Fibroblast of skin of back (primary cell): ENCODE measurements at regions not wholly inside any gene's neighbourhood (a gene's known extent, or its start where the extent isn't known, plus 50 kb on each side); places are given as distances from the start of the nearest gene placed in this dataset.
A peak's percentile ranks its signal among the peaks of the same experiment; 100 is the strongest.

Source experiments
- DNase-seq: peaks from one replicate; pipeline ENCODE4 v3.0.0-alpha.2; 2013

DNA sequence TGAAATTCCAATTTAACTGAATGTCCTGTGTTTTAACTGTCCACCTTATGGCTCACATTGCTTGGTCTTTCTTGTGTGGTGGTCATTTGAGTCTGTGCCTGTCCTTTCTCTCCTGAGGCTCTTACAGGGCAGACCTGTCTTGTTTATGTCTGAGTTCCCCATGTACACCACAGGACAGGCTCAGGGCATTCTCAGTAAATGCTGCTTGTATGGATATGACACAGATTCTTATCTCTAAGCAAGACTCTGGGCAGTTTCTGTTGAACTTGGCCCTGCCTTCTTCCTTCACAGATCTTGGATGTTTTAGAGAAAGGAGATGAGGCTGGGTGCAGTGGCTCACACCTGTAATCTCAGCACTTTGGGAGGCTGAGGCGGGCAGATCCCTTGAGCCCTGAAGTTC is 159.1 kb upstream of the CSF3R start:
- DNase-seq = no peak

DNA sequence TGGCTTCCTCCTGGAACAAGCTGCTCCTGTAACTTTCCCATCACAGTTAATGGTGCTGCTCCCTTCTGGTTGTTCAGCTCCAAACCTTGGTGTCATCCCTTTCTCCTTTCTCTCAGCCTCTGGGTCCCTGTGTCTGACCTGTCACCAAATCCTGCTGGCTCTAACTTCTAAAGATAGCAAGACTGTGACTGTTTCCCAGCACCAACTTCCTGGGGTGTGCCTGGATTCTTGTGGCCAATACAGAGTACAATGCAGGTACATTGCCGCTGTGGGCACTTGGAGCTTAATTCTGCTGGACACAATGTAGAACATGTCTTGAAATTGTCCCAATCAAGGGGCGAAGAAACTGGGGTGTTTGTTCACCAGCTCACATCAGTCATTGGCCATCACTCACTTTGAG is 156.7 kb upstream of the CSF3R start:
- no peak for DNase-seq

DNA sequence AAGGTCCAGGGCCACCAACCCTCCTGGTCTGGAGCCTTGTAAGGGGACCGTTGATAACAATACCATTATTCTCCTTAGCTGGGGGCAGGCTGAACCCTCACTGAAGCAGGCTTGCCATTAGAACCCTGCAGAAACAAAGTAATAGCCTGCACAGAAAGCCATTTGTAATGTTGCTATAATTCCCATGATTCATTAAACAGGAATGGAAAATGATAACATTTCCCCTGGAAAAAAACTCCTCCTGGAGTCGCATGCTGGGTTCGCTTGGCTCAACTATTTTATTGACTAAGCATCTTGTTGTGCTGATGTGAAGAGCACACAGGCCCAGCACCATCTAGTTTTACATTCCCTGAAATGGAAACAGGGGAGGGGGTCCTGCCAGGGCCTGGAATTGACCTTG is 155.6 kb upstream of the CSF3R start:
- peak; percentile 48 for DNase-seq

DNA sequence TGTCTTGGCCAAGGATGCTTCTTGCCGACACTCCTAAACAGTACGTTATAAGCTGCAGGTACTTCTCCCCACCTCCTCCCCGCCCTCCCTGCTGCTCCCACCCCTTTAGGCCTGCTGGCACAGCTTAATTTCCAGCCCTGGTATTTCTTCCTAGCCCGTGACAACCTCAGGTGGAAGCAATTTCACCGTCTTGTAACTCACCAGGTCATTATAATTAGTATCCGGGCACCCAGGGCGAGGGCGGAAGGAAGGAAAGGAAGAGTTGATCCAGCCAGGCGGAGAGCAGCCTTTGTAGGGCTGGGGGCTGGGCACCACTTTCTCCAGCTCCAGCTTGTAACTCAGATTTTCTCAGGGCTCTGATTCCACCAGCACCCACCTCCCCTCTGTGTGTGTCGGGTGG is 153.5 kb upstream of the CSF3R start:
- no peak for DNase-seq

DNA sequence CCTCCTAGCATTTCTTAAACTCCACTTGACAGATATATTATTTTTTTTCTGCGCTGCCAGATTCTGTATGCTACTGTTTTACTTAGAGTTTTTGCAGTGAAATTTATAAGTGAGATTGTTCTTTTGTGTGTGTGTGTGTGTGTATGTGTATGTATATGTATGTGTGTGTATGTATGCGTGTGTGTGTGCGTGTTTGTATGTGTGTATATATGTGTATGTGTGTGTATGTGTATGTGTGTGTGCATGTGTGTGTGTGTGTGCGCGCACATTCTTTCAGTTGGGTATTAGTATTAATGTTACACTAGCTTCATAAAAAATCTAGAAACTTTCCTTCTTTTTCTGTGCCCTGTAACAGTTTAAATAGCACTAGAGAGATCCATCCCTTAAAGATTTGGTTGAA is 152.6 kb upstream of the CSF3R start:
- DNase-seq = no peak

DNA sequence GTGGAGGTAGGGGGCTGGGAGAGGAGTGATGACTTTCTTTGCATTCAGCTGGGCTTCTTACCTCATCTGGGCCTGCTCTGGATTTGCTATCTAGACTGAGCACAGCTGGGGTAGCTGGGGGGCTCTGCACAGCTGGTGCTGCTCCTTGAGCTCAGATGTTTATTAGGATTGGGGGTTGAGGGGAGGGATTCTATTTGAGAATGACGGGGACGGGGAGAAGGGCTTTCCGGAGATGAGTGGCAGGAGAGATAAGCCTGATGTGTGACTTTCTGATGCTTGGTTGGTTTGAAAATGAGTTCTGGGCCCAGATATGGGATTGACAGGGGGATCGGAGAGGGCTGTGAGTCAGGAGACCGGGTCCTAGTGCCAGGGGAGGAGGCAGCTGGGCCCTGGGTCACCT is 146.1 kb upstream of the CSF3R start:
- no peak for DNase-seq

DNA sequence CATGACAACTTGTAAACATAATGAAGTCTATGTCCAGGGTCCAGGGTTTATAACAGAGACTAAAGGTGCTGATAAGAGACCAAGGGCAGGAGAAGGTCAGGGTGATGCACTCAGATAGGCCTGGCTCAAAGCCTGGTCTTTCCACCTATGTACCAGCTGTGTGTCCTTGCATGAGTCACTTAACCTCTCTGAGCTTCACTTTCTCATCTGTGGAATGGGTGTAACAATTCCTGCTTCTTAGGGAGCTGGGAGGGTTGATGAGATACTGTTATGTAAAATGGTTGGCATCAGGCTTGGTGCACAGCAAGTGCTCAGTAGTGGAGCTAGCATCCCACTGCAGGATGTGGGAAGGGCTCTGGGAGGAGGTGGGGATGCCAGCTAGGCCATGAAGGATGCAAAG is 143.7 kb upstream of the CSF3R start:
- no peak for DNase-seq

DNA sequence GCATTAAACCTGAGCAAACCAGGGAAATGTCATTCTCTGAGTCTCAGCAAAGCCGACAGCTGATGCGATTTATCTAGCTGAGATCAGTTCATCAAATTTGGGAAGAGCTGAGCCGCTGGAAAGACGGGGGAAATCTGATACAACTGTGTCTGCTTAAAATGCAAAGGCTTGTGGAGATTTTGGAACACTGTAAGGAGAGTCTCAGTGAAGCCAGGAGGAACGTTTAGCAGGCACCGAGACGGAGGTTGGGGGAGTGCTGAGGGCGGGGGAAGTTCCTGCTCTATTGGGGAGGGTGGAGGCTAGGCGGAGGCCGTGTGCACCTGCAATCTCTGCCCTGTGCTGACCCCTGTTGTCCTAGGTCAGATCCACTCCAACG is 143.2 kb upstream of the CSF3R start:
- DNase-seq = no peak

DNA sequence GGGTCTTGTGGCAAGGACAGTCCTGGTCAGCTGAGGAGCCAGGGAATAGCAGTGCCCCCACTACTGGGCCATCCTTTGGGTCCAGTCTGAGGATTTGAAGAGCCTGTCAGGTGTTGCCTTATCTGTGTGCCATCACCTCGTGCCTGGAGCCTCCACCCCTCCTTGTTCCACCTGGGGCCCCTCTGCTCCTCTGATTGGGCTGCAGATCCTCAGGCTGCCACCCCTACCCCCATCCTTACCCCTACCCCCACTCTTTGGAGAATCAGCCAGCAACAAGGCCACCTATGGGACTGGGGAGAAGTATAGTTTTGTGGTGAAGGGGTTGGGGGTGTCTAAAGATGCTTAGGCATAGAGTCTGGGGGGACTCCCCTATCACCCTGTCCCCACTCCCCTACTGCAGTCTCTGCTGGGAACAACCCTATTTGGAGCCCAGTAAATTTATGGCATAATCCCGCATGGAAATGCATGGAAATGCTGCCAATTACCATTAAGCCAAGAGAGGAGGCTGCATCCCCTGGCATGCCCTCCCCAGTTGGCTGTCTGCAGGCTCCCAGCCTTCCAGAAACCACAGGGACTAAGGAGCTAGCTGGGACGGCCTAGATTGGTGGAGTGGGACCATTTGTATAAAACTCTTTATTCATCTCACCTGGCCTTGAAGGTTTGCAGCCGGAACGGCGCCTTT is 142.7 kb upstream of the CSF3R start:
- no peak for DNase-seq

DNA sequence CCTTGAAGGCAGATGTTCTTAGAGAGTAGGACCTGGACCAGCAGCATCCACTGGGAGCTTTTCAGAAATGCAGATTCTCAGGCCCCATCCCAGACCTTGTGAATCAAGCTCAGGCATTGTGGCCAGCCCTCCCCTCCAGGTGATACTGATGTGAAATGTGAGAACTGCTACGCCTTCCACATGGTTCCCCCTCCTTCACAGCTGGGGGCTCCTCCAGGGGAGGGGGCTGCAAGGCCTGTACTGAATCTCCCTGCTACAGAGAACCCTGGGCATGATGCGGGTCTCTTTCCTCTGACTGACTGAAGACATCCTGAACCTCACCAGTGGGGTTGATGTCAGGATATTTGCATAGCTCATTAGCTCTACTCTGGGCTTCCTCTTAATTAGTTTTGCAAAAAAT is 141.8 kb upstream of the CSF3R start:
- DNase-seq = no peak

DNA sequence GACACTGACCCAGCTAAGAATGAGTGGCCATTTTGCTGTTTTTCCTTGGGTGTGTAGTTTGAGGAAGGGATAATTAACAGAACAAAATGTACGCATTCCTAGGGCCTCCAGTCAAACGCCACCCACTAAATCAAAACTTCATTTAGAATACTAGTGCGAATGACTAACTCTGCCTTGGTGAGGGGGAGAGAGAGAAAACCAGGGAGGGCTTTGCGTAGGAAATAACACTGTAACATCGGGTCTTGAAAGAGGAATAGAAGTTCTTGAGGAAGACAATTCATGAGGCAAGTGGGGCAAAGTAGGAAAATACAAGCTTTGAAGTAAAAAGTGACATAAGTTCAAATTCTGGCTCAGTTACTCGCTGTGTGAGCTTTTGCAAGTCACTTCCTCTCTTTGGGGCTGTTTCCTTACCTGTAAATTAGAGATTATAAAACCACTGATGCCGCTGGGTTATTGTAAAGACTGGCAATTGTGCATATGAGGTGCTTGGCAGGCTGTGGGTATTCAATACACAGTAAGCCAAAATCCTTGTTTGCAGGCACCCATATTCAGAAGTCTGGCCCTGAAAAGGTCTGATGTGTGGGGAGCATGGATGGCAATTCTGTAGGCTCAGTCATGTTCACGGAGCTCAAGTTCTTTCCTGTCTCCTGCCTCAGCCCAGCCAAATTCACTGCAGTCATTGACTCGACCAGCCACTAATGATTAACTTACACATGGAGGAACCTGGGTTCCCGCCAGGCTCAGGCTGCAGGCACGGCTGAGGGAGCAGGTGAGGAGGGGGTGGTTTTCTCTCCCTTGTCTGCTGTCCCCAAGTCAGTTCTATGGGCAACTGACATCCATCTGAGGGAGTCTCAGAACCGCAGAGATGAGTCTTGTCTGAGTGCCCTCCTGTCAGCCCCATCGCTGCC is 140.3 kb upstream of the CSF3R start:
- no peak for DNase-seq

DNA sequence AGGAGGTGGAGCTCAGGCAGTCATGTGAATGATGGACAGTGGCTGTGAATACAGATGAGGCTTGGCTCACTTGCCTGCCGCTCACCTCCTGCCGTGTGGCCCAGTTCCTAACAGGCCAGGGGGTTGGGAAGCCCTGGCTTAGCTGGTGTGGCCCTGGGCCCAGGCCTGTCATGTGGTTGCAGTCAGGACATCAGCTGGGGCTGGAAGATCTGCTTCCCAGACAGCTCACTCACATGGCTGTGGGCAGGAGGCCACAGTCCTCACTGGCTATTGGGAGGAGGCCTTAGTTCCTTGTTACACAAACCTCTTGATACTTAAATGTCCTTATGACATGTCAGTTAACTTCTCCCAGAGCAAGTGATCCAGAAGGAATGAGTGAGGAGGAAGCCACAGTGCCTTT is 138.8 kb upstream of the CSF3R start:
- DNase-seq = no peak

DNA sequence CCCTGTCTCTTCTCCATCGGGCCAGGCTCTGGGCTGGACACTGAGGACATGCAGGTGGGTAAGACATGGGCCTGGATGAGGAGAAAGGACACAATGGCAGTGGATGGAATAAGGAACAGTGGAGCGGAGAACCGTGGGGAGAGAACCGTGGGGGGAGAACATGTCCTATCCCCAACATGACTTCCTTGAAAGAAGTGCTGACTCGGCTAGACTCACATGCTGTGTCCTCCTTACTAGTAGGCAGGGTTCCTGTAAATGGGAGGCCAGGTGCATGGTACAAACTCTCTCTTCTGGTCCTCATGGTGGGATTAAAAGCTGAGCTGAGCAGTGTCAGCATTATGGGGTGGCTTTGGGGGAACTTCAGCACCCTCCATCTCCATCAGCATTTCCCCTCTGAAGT is 137.4 kb upstream of the CSF3R start:
- DNase-seq = no peak

DNA sequence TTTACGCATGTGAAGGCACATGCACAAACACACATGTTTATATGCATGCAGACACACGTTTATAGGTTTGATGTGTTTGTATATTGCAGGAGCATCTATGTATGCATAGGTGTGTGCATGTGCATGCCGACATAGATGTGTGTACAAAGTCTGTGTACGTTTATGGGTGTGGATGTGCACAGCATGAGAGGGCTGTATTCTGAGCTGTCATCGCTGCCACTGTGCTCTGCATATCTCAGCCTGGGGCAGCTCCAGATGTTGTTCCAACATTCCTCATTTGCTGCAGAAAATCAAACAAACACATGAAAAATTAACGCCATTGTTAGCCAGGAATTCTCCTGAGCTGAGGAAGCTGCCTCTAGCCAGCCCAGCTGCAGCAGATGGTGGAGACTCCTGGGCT is 132.3 kb upstream of the CSF3R start:
- DNase-seq = no peak

DNA sequence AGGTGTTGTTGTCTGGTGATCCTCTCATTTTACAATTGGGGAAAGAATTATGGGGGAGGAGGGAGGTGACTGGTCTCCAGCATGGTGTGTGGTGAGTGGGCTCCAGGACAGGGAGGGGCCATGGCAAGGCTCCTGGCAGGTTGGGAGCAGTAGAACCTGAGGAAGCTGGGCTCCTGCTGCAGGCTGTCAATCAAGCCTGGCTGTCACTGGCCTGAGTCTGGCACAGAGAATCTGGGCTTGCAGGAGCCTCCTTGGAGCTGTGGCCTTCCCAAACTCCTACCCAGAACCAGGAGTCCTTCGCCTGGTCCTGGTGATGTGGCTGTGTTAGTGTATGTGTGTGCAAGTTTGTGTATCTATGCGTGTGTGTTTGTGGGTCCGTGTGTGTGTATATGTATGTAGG is 131.9 kb upstream of the CSF3R start:
- no peak for DNase-seq

DNA sequence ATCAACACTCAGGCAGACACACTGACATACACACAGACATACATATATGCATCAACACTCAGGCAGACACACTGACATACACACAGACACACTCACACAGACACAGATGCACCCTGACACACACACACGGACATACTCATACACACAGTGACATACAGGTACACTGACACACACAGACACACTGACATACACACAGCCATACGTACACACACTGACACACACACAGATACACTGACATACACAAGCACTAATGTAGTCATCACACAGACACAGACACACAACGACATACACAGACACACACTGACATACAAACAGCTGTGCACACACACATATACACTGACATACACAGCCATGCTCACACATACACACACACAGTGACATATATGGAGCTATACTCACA is 131.0 kb upstream of the CSF3R start:
- no peak for DNase-seq

DNA sequence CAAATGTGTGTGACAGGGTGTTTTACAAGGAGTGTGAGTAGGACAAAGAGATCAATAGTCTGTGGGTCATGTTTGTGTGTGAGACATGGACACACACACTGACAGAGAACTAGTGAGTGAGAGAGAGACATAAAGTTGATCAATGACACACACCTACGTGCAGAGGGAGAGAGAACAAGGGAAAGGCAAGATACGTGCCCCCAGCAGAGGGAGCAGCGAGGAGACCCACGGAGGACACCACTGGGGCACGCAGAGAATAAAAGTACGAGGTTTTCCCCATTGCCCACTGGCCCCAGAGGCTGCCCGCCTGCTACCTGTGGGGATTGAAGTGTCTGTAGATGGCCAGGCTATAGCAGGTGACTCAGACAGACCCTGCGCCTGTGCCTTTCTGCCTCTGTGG is 130.2 kb upstream of the CSF3R start:
- DNase-seq = no peak

DNA sequence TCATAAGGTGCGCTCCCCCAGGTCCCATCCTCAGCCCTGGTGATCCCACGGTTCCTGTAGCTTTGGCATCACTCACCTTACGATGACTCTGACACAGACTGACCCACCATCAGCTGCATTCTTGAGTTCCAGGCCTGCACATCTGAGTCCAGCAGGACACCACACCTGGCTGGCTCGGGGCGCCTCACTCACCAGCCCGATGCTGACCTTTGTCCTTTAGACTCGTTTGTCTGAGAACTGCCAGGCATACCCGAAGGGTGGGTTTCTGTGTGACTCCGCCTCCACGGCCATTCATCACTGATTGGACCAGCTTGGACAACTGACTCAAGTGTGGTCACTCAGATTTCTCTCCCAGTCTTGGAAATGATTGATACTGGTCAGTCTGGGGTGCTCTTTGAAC is 129.4 kb upstream of the CSF3R start:
- DNase-seq = no peak

DNA sequence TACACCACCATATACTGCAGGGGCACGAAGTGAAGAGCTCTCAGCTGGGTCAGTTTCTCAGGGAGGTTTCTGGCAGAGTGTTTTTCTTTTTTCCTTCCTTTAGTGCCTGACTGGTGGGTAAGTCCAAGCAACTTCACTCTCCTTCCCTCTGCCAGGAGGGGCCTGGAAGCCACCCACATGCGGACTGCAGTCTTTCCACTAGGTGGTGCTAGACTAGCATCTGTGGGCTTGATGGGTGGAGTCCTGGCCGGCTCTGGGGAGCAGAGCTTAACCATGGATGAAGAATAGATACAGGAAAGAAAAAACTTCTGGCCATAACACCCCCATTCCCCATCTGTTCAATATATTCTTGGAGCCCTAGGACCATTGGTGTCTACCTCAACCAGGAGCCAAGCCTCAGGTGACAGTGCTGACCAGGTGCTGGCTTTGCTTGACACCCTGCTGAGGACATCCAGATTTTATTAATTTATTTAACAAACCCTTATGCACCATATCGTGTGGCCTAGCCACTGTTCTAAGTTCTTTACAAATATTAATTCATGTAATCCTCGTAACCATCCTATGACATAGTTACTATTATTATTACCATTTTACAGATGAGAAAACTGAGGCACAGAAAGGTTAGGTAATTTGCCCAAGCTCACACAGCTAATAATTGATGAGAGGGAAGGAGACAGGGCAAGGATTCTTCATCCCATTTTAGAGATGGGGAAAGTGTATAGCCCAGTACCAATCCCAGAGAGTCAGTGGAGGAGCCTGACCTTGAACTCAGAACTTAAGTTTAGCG is 126.7 kb upstream of the CSF3R start:
- DNase-seq = peak; percentile 35

DNA sequence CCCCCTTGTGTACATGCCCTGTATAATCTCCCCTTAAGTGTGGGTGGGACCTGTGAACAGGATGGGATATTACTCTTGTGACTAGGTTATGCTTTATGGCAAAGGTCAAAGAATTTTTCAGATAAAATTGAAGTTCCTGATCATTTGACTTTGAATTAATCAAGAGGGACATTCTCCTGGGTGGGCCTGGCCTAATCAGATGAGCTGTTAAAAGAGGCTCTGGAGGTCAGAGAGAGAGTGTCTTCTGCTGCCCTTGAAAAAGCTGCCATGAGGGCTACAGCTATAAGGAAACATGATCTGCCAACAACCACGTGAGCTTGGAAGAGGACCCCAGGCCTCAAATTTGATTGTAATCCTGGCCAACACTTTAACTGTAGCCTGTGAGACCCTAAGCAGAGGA is 125.6 kb upstream of the CSF3R start:
- DNase-seq = no peak

DNA sequence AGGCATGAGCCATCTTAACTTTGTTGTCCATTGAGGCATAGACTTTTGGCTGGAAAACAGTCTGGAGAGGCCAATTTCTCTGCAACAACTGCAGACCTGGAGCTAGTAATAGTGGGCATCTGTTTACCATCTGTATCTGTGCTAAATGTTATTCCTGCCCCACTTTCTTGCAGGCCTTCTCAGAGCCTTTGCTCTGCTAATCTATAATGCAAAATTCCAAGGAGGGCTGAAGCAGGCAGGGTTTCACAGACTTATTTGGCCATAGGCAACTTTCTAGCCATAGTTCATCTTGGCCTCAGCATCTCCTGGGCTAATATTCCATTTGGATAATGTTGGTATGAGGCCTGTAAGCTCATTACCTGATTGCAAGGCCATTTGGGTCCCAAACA is 124.5 kb upstream of the CSF3R start:
- no peak for DNase-seq

DNA sequence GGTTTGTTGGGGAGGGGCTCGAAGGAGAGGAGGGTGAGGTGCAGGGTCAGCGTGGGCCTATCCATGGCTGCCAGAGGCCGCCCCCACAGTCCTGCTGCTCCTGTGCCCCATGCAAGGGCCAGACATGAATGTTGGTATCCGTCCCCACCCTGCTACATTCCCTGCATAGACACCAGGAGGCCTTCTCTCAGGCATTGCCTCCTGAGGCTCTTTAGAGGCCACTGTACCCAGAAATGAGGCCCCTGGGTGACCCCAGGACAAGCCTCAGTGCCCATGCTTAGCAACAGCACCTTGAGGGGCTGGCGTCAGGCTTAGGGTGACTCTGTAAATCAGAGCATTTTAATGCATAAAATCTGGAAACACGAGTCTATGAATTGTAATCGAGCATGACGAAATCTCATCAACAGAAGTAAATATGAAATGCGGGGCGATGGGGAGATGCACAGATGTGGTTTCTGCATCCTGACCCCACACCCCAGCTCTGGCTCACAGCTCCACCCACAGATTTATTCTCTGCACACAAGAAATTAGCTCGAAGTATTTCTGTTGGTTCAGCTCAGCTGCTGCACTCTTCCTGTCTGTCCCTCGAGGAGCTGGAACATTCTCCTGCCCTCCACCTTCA is 124.0 kb upstream of the CSF3R start:
- no peak for DNase-seq
